Astrocyte (in vitro differentiated cells and primary cell): ENCODE measurements at regions not wholly inside any gene's neighbourhood (a gene's known extent, or its start where the extent isn't known, plus 50 kb on each side); places are given as distances from the start of the nearest gene placed in this dataset.
"Not testable (repeated sequence)": the region's sequence is repeated elsewhere in the genome, so short reads cannot be mapped to it uniquely, and the experiment has no call there.

ENCODE experiments used
- DNase-seq: peaks from one replicate; pipeline ENCODE4 v3.0.0-alpha.2; 2010; ENCODE audit warnings: low read depth
- FAIRE-seq: peaks from 2 replicates; lab custom pipeline; 2011; peaks lifted over from hg19 to GRCh38; lab: Jason Lieb, UNC
- H2AFZ ChIP-seq: 2 replicates; pipeline ENCODE4 v1.6.0; 2012; ENCODE audit warnings: low read depth, low read length, inconsistent platforms
- H3K27ac ChIP-seq: 2 replicates; pipeline ENCODE4 v1.5.1; 2011; ENCODE audit warnings: low read depth, low read length, inconsistent platforms
- H3K27me3 ChIP-seq: 2 replicates; pipeline ENCODE4 v1.6.0; 2011; ENCODE audit warnings: low read length, inconsistent platforms; ENCODE audit not compliant: insufficient read depth
- H3K36me3 ChIP-seq: 2 replicates; pipeline ENCODE4 v1.5.1; 2011; ENCODE audit warnings: low read length, inconsistent platforms; ENCODE audit not compliant: insufficient read depth
- H3K4me1 ChIP-seq: 2 replicates; pipeline ENCODE4 v1.5.1; 2011; ENCODE audit warnings: low read length, inconsistent platforms; ENCODE audit not compliant: insufficient read depth
- H3K4me2 ChIP-seq: 2 replicates; pipeline ENCODE4 v1.6.0; 2012; ENCODE audit warnings: low read length, inconsistent platforms
- H3K4me3 ChIP-seq: 2 replicates; pipeline ENCODE4 v1.5.1; 2011; ENCODE audit warnings: low read depth, mild to moderate bottlenecking, low read length, inconsistent platforms; ENCODE audit not compliant: insufficient read depth
- H3K79me2 ChIP-seq: 2 replicates; pipeline ENCODE4 v1.6.0; 2012; ENCODE audit warnings: mild to moderate bottlenecking, low read length, inconsistent platforms; ENCODE audit not compliant: insufficient read depth
- H3K9ac ChIP-seq: 2 replicates; pipeline ENCODE4 v1.6.0; 2012; ENCODE audit warnings: mild to moderate bottlenecking, low read length, inconsistent platforms
- H3K9me3 ChIP-seq: 2 replicates; pipeline ENCODE4 v1.5.1; 2012; ENCODE audit warnings: low read depth, mild to moderate bottlenecking, low read length, inconsistent platforms; ENCODE audit not compliant: insufficient read depth
- H4K20me1 ChIP-seq: 2 replicates; pipeline ENCODE4 v1.6.0; 2012; ENCODE audit warnings: low read length, inconsistent platforms; ENCODE audit not compliant: insufficient read depth
- H3K27ac Mint-ChIP-seq: one replicate; pipeline ENCODE4 v1.8.0; 2021; ENCODE audit warnings: mild to moderate bottlenecking, mixed read lengths; ENCODE audit not compliant: unreplicated experiment
- H3K27me3 Mint-ChIP-seq: one replicate; pipeline ENCODE4 v1.8.0; 2021; ENCODE audit warnings: low read depth, mixed read lengths; ENCODE audit not compliant: unreplicated experiment
- H3K36me3 Mint-ChIP-seq: one replicate; pipeline ENCODE4 v1.8.0; 2021; ENCODE audit warnings: low read depth, mixed read lengths; ENCODE audit not compliant: unreplicated experiment
- H3K4me1 Mint-ChIP-seq: one replicate; pipeline ENCODE4 v1.8.0; 2021; ENCODE audit warnings: low read depth, mixed read lengths; ENCODE audit not compliant: unreplicated experiment
- H3K4me3 Mint-ChIP-seq: one replicate; pipeline ENCODE4 v1.8.0; 2021; ENCODE audit warnings: mild to moderate bottlenecking, moderate library complexity, mixed read lengths; ENCODE audit not compliant: unreplicated experiment
- H3K9me3 Mint-ChIP-seq: one replicate; pipeline ENCODE4 v1.8.0; 2021; ENCODE audit warnings: mild to moderate bottlenecking, mixed read lengths; ENCODE audit not compliant: unreplicated experiment
- CTCF ChIP-seq: IDR thresholded peaks from 2 replicates; pipeline ENCODE4 v1.5.1; 2011; ENCODE audit warnings: low read depth, mild to moderate bottlenecking, inconsistent platforms, low read length, moderate library complexity; ENCODE audit not compliant: insufficient read depth
- EZH2 ChIP-seq: IDR thresholded peaks from 2 replicates; pipeline ENCODE4 v1.6.1; 2012; ENCODE audit warnings: mild to moderate bottlenecking, low read length, inconsistent platforms; ENCODE audit not compliant: insufficient read depth

DNA sequence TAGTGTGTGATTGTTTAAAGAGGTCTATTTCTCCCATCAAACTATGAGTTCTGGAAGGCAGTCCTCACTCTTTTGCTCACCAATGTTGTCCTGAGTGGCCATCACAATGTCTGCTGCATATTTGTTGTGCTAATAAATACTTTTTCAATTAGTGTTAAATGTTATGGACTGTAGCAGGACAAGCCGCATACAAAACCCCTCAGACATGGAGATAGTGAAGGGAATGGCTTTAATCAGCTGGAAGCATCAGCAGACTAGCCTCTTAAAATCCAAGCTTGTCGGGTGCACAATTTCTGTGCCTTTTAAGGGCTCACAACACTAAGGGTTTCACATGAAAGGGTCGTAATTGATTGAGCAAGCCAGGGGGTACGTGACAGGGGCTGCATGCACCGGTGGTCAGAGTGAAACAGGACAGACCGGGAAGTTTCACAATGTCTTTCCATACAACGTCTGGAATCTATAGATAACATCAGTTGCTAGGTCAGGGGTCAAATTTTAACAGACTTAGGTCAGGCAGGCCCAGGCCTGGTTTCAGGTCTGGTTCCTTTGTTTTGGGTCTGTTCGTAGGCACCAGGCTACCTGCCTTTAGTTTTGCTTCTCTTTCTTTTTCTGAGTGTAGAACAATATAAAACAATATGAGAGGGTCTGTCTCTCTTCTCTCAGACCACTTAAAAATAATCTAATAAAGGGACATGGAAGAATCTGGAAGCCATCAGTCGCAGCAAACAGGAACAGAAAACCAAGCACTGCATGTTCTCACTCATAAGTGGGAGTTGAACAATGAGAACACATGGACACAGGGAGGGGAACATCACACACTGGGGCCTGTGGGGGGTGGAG, 327.6 kb upstream of the HTR1E start:
- no peak overlapping the region for H3K9ac ChIP-seq
- no peaks in the 10 kb centered on the region for H3K79me2 ChIP-seq
- H4K20me1 ChIP-seq = no peaks in the 10 kb centered on the region
- Mint-ChIP-seq H3K4me1 (no peaks in the 10 kb centered on the region), H3K9me3 (no peaks in the 10 kb centered on the region), H3K27me3 (no peaks in the 10 kb centered on the region), H3K4me3 (no peak overlapping the region), H3K27ac (no peak overlapping the region), H3K36me3 (no peaks in the 10 kb centered on the region)
- no peak for TF ChIP-seq EZH2
- TF ChIP-seq CTCF = no peak
- H3K27ac ChIP-seq = no peak overlapping the region
- no peak for DNase-seq
- no peak overlapping the region for H3K4me3 ChIP-seq
- peaks cover 5% of the 10 kb centered on the region for H3K9me3 ChIP-seq
- H3K36me3 ChIP-seq = no peaks in the 10 kb centered on the region
- H3K4me1 ChIP-seq = no peaks in the 10 kb centered on the region
- H2AFZ ChIP-seq = no peak overlapping the region
- no peak overlapping the region for H3K4me2 ChIP-seq
- no peak for FAIRE-seq
- H3K27me3 ChIP-seq = no peaks in the 10 kb centered on the region

DNA sequence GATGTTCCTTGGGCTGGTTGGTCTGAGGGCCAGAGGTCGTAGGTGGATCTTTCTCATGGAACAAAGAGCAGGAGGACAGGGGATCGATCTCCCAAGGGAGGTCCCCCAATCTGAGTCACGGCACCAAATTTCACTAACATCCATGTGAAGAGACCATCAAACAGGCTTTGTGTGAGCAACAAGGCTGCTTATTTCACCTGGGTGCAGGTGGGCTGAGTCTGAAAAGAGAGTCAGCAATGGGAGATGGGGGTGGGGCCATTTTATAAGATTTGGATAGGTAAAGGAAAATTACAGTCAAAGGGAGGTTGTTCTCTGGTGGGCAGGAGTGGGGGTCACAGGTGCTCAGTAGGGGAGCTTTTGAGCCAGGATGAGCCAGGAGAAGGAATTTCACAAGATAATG, 334.0 kb upstream of the HTR1E start:
- H2AFZ ChIP-seq, H3K79me2 ChIP-seq, H3K9ac ChIP-seq, H3K4me2 ChIP-seq, FAIRE-seq, H3K9me3 Mint-ChIP-seq, H3K36me3 Mint-ChIP-seq, H3K27ac Mint-ChIP-seq, H3K4me1 Mint-ChIP-seq, DNase-seq, H4K20me1 ChIP-seq, H3K4me3 Mint-ChIP-seq, H3K27me3 ChIP-seq, H3K36me3 ChIP-seq, H3K27ac ChIP-seq, H3K4me1 ChIP-seq, H3K27me3 Mint-ChIP-seq, H3K9me3 ChIP-seq, H3K4me3 ChIP-seq: not testable (repeated sequence)

DNA sequence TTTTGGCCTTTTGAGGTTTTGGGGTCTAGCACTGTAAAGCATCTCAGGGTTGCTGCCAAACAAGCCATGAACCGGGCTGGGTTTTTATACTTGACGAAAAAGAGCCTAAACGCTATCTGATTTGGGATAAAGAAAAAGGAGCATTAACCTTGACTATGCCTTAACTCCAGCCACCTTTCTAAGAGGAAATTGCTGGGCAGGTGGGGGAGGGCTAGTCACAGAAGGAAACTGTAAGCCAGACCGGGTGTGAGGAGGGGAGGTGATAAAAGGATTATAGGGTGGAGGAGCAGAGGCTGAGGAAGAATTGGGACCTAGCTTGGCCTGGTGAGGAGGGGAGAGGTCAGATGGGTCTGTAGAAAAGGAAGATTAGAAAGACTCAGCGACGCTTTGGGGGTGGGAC, 335.2 kb upstream of the HTR1E start:
- H3K27me3 ChIP-seq, H4K20me1 ChIP-seq, H3K4me2 ChIP-seq, H2AFZ ChIP-seq, H3K9me3 ChIP-seq, H3K27me3 Mint-ChIP-seq, H3K27ac ChIP-seq, H3K9me3 Mint-ChIP-seq, H3K4me3 ChIP-seq, DNase-seq, H3K4me1 ChIP-seq, H3K79me2 ChIP-seq, H3K36me3 ChIP-seq, H3K9ac ChIP-seq, FAIRE-seq, H3K27ac Mint-ChIP-seq, H3K36me3 Mint-ChIP-seq, H3K4me3 Mint-ChIP-seq, H3K4me1 Mint-ChIP-seq: not testable (repeated sequence)

DNA sequence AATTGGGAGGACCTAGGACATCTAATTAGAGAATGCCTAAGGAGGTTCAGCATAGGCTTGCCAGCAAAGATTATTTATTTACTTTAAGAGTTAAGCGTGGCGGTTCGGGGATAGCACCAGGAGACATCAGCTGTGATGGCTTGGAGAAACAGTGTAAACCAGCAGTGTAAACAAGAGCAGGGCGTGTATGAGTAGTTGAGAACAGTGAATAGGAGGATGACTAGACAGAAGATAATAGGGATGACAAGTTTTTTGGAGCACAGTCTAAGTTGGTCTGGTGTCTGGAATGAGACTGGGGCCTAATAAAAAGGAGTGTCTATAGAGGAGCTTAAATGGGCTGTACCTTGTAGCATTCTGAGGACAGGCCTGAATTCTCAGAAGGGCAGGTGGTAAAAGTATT, 338.4 kb upstream of the HTR1E start:
- H3K27ac ChIP-seq, FAIRE-seq, DNase-seq, H3K4me3 Mint-ChIP-seq, H3K4me3 ChIP-seq, H3K9ac ChIP-seq, H2AFZ ChIP-seq, H3K79me2 ChIP-seq, H3K9me3 ChIP-seq, H3K4me1 Mint-ChIP-seq, H4K20me1 ChIP-seq, H3K27me3 Mint-ChIP-seq, H3K27ac Mint-ChIP-seq, H3K9me3 Mint-ChIP-seq, H3K27me3 ChIP-seq, H3K36me3 Mint-ChIP-seq, H3K4me1 ChIP-seq, H3K36me3 ChIP-seq, H3K4me2 ChIP-seq: not testable (repeated sequence)
